H1 (cell line): ENCODE measurements at regions not wholly inside any gene's neighbourhood (a gene's known extent, or its start where the extent isn't known, plus 50 kb on each side); places are given as distances from the start of the nearest gene placed in this dataset.

ENCODE experiments used
- CREB1 ChIP-seq: IDR thresholded peaks from 2 replicates; pipeline ENCODE4 v1.6.1; 2012; ENCODE audit warnings: inconsistent platforms
- CTBP2 ChIP-seq: IDR thresholded peaks from 2 replicates; pipeline ENCODE4 v1.7.0; 2011; ENCODE audit warnings: borderline replicate concordance, mild to moderate bottlenecking, moderate library complexity, mixed read lengths, low read length; ENCODE audit not compliant: insufficient read depth, insufficient read length
- SIX5 ChIP-seq: IDR thresholded peaks from 2 replicates; pipeline ENCODE4 v1.6.1; 2011; ENCODE audit warnings: mild to moderate bottlenecking, low read depth, low read length
- SUZ12 ChIP-seq: fragments of 200-600 bp; sonication (generic); IDR thresholded peaks from 2 replicates; pipeline ENCODE4 v1.6.1; 2012; ENCODE audit warnings: mild to moderate bottlenecking, inconsistent platforms, low read length, moderate library complexity, mixed read lengths

GRCh38 chr10:44835300-44835699 lies 75.8 kb upstream of the TMEM72 start (continued):
- no peak for TF ChIP-seq SUZ12
- no peak for TF ChIP-seq SIX5
- TF ChIP-seq CTBP2: no peak
- no peak for TF ChIP-seq CREB1
